ENCODE measurements at regions not wholly inside any gene's neighbourhood (a gene's known extent, or its start where the extent isn't known, plus 50 kb on each side); places are given as distances from the start of the nearest gene placed in this dataset.

DNA sequence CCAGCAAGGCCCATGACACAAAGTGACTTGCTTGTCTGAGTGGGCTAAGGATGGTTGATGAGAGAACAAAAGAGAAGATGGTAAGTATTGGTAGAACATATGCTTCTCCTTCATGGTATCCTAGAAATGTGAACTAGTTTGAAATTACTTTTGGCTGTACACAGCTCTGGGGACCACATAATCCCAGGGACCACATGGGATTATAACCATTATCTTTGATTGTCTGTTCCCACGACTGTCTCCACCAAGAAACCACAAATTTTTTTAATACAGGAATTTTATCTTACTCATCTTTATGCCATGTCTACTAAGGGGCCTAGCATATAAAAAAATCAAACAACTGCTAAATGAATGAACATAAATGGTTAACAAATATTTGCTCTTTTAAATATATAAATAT lies 155.3 kb upstream of the PRICKLE2 start:
- Histone ChIP-seq H2AFZ (ENCODE audit: low read depth, low read length, poor library complexity, severe bottlenecking) (no peak overlapping the region), H3K27me3 (ENCODE audit: insufficient read depth, low read length) (no peaks in the 10 kb centered on the region; the same call in 1 of the 2 replicates), H3K9me3 (ENCODE audit: control insufficient read depth in 1 of 2, insufficient read depth in 1 of 2, low read depth in 1 of 2, low read length in 2 of 2) (peaks cover 0 to 4% of the 10 kb centered on the region in 2 experiments; a peak in 1 of 4 replicates), H3K4me3 (replicated peaks in 1 of 2; ENCODE audit: low read depth in 1 of 2, low read length in 2 of 2) (no peak overlapping the region), H3K79me2 (ENCODE audit: insufficient read depth, low read length) (no peaks in the 10 kb centered on the region), H3K27ac (ENCODE audit: low read depth, low read length) (no peak overlapping the region), H3K9me2 (ENCODE audit: insufficient read depth) (no peaks in the 10 kb centered on the region), H3K4me2 (ENCODE audit: low read length) (no peak overlapping the region), H3K9ac (ENCODE audit: low read length) (no peak overlapping the region), H3K36me3 (ENCODE audit: control insufficient read depth in 1 of 2, insufficient read depth in 2 of 2, low read length in 2 of 2) (no peaks in the 10 kb centered on the region), H3K4me1 (ENCODE audit: control insufficient read depth in 1 of 2, insufficient read depth in 2 of 2, low read length in 2 of 2) (no peaks in the 10 kb centered on the region), H4K20me1 (ENCODE audit: insufficient read depth) (no peaks in the 10 kb centered on the region)
- ChIA-PET RAD21 (ENCODE audit: low non-redundant PET in 1 of 2, low total read pairs in 2 of 2, uncharacterized antibody in 2 of 2, unreplicated experiment in 2 of 2) (no interaction called here), CTCF (no interaction called here), POLR2A (no interaction called here)
- intact Hi-C loops (cut with micrococcal nuclease), result no loop called here
- TF ChIP-seq ZFX (IDR thresholded peaks at IDR 0.05) (no peak), SRF (IDR thresholded peaks at IDR 0.05; ENCODE audit: low read depth) (no peak), JUND (IDR thresholded peaks at IDR 0.05) (no peak), CBX3 (IDR thresholded peaks at IDR 0.05; ENCODE audit: low read depth) (no peak), TCF7L2 (IDR thresholded peaks at IDR 0.05; ENCODE audit: borderline replicate concordance, extremely low read depth, insufficient read depth, insufficient read length) (no peak), EGR1 (IDR thresholded peaks at IDR 0.05; ENCODE audit: low read depth) (no peak), CEBPB (IDR thresholded peaks at IDR 0.05; ENCODE audit: low read depth) (no peak), EZH2 (IDR thresholded peaks at IDR 0.05) (no peak), POLR2A (IDR thresholded peaks at IDR 0.05; ENCODE audit: borderline replicate concordance, extremely low read depth, insufficient read depth, insufficient read length) (no peak), SIN3A (IDR thresholded peaks at IDR 0.05; ENCODE audit: low read depth) (no peak), YY1 (IDR thresholded peaks at IDR 0.05; ENCODE audit: extremely low read depth, insufficient replicate concordance, low read depth, low read length) (no peak), ZNF274 (IDR thresholded peaks at IDR 0.05; ENCODE audit: low read depth, low read length) (no peak), FOSL1 (IDR thresholded peaks at IDR 0.05; ENCODE audit: low read depth) (no peak), ELF1 (IDR thresholded peaks at IDR 0.05; ENCODE audit: borderline replicate concordance, low read depth) (no peak), SP1 (IDR thresholded peaks at IDR 0.05; ENCODE audit: low read depth) (no peak), EZH2phosphoT487 (IDR thresholded peaks at IDR 0.05; ENCODE audit: borderline replicate concordance) (no peak), RAD21 (IDR thresholded peaks at IDR 0.05; ENCODE audit: low read depth) (no peak)
- TF ChIP-seq, protein P1, sequence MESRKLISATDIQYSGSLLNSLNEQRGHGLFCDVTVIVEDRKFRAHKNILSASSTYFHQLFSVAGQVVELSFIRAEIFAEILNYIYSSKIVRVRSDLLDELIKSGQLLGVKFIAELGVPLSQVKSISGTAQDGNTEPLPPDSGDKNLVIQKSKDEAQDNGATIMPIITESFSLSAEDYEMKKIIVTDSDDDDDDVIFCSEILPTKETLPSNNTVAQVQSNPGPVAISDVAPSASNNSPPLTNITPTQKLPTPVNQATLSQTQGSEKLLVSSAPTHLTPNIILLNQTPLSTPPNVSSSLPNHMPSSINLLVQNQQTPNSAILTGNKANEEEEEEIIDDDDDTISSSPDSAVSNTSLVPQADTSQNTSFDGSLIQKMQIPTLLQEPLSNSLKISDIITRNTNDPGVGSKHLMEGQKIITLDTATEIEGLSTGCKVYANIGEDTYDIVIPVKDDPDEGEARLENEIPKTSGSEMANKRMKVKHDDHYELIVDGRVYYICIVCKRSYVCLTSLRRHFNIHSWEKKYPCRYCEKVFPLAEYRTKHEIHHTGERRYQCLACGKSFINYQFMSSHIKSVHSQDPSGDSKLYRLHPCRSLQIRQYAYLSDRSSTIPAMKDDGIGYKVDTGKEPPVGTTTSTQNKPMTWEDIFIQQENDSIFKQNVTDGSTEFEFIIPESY (IDR thresholded peaks at IDR 0.05; ENCODE audit: extremely low read depth, insufficient replicate concordance, low read length), result no peak
- TF ChIP-seq, protein P2, sequence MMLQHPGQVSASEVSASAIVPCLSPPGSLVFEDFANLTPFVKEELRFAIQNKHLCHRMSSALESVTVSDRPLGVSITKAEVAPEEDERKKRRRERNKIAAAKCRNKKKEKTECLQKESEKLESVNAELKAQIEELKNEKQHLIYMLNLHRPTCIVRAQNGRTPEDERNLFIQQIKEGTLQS (IDR thresholded peaks at IDR 0.05), result no peak
- TF ChIP-seq, protein P3, sequence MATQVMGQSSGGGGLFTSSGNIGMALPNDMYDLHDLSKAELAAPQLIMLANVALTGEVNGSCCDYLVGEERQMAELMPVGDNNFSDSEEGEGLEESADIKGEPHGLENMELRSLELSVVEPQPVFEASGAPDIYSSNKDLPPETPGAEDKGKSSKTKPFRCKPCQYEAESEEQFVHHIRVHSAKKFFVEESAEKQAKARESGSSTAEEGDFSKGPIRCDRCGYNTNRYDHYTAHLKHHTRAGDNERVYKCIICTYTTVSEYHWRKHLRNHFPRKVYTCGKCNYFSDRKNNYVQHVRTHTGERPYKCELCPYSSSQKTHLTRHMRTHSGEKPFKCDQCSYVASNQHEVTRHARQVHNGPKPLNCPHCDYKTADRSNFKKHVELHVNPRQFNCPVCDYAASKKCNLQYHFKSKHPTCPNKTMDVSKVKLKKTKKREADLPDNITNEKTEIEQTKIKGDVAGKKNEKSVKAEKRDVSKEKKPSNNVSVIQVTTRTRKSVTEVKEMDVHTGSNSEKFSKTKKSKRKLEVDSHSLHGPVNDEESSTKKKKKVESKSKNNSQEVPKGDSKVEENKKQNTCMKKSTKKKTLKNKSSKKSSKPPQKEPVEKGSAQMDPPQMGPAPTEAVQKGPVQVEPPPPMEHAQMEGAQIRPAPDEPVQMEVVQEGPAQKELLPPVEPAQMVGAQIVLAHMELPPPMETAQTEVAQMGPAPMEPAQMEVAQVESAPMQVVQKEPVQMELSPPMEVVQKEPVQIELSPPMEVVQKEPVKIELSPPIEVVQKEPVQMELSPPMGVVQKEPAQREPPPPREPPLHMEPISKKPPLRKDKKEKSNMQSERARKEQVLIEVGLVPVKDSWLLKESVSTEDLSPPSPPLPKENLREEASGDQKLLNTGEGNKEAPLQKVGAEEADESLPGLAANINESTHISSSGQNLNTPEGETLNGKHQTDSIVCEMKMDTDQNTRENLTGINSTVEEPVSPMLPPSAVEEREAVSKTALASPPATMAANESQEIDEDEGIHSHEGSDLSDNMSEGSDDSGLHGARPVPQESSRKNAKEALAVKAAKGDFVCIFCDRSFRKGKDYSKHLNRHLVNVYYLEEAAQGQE (IDR thresholded peaks at IDR 0.05; ENCODE audit: low read depth), result no peak
- DNase-seq (ENCODE audit: low read depth, low spot score) (no peak), ATAC-seq (no peak)
- BruUV-seq (replicated peaks), result no TSS peak
